ENCODE measurements at regions not wholly inside any gene's neighbourhood (a gene's known extent, or its start where the extent isn't known, plus 50 kb on each side); places are given as distances from the start of the nearest gene placed in this dataset.

DNA sequence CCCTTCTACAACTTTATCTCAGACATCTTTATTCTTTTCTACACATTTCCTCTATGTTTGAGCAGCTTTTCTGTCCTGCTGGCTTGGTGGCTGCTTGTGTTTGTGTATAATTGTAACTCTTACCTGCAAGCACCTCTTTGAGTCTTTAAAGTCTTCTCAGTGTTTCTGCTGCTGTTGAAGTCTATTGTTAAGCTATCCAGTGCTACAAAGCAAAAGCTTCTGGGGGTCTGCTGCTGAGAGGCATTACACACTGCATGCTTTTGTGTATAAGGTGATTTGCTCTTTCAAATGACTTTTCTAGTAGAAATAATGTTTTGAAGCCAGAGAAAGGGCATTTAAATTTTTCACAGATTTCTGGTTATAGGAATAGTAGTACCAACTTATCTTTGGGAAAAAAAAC lies 241.8 kb downstream of the DTHD1 start:
- H3K4me1 Mint-ChIP-seq (ENCODE audit: low read depth), result no peaks in the 10 kb centered on the region
- no peak for DNase-seq
- H3K27me3 Mint-ChIP-seq, result no peaks in the 10 kb centered on the region
- no peak overlapping the region for H3K4me3 Mint-ChIP-seq
- H3K9me3 Mint-ChIP-seq, result peaks cover 8% of the 10 kb centered on the region
- no peak overlapping the region for H3K27ac Mint-ChIP-seq
- H3K36me3 Mint-ChIP-seq (ENCODE audit: low read depth), result no peaks in the 10 kb centered on the region

DNA sequence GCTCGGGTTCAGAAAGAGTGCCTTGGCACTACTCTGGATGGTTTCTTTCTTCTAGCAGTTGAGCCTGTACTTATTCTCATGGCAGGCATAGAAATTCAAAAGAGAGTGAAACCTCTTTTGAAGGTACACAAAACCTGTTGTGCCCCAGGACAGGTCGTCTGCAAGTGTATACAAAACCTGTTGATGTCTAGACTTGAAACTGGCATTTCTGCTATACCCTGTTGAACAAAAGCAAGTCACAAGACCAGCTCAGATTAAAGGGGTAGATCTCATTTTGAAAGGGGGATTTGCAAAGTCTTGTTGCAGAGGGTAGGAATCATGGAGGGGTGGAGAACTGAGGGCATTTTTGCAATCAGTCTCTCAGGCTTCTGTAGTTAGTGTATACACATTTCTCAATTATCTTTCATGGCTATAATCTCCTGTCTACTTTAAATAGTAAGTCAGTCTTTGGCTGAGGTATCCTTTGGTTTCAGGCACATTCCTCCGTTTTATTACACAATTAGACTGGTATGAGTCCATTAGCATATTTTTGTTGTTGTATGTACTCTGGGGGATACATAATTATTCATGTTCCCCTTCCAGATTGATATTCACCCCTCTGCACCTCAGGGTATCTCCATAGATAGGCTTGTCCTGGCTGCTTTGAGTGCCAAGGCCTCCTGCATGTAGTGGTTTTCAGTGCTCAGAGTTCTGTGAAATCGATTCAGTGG lies 251.4 kb downstream of the DTHD1 start:
- DNase-seq, result no peak
- Mint-ChIP-seq H3K27ac (no peak overlapping the region), H3K36me3 (ENCODE audit: low read depth) (no peaks in the 10 kb centered on the region), H3K4me1 (ENCODE audit: low read depth) (no peaks in the 10 kb centered on the region), H3K27me3 (no peaks in the 10 kb centered on the region), H3K4me3 (no peak overlapping the region), H3K9me3 (peaks cover 6% of the 10 kb centered on the region)

DNA sequence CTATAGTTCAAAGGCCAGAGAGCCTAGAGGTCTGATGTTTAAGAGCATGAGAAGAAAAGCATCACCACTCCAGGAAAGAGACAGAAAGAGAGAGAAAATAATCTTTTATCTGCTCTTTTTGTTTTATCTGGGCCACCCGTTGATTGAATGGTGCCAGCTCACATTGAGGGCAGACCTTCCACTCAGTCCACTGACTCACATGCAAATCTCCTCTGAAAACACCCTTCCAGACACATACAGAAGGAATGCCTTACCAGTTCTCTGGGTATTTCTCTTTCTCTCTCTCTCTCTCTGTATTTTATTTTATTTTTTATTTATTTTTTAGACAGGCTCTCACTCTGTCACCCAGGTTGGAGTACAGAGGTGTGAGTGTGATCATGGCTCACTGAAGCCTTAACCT lies 252.5 kb downstream of the DTHD1 start:
- Mint-ChIP-seq H3K4me1 (ENCODE audit: low read depth) (no peaks in the 10 kb centered on the region), H3K27me3 (no peaks in the 10 kb centered on the region), H3K27ac (no peak overlapping the region), H3K4me3 (no peak overlapping the region), H3K9me3 (no peaks in the 10 kb centered on the region), H3K36me3 (ENCODE audit: low read depth) (no peaks in the 10 kb centered on the region)
- DNase-seq, result no peak

DNA sequence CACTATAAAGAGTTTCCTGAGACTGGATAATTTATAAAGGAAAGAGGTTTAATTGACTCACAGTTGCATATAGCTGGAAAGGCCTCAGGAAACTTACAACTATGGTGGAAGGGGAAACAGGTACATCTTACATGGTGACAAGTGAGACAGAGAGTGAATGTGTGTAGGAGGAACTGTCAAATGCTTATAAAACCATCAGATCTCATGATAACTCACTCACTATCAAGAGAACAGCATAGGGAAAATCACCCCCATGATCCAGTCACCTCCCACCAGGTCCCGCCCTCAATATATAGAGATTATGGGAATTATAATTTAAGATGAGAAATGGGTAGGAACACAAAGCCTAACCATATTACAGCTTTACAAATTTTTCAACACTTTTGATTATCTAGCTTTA lies 266.0 kb downstream of the DTHD1 start:
- H3K4me1 Mint-ChIP-seq (ENCODE audit: low read depth), result peaks cover 9% of the 10 kb centered on the region
- no peaks in the 10 kb centered on the region for H3K36me3 Mint-ChIP-seq (ENCODE audit: low read depth)
- H3K9me3 Mint-ChIP-seq, result no peaks in the 10 kb centered on the region
- no peak for DNase-seq
- no peak overlapping the region for H3K27ac Mint-ChIP-seq
- no peak overlapping the region for H3K4me3 Mint-ChIP-seq
- H3K27me3 Mint-ChIP-seq, result peaks cover 2% of the 10 kb centered on the region

DNA sequence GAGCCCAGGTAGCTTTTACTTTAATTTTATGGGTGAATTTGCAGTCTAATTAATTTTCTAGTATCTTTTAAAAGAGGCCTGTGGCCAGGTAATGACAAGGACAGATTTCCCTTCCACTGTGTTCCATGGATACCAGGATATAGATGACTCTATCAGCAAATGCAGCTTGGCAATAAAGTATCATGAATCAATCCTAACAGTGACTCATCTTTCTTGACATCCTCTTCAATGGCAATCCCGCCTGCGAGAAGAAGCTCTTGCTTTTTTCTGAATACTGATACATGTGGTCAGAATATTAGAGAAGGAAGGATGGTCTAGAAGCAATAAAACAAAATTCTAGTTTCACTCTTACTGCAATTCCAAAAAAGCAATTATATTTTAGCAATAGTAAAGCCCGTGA lies 267.8 kb downstream of the DTHD1 start:
- peaks cover 2% of the 10 kb centered on the region for H3K27me3 Mint-ChIP-seq
- H3K27ac Mint-ChIP-seq, result no peak overlapping the region
- H3K4me1 Mint-ChIP-seq (ENCODE audit: low read depth), result peaks cover 9% of the 10 kb centered on the region
- H3K4me3 Mint-ChIP-seq, result no peak overlapping the region
- DNase-seq, result no peak
- no peaks in the 10 kb centered on the region for H3K9me3 Mint-ChIP-seq
- H3K36me3 Mint-ChIP-seq (ENCODE audit: low read depth), result no peaks in the 10 kb centered on the region

DNA sequence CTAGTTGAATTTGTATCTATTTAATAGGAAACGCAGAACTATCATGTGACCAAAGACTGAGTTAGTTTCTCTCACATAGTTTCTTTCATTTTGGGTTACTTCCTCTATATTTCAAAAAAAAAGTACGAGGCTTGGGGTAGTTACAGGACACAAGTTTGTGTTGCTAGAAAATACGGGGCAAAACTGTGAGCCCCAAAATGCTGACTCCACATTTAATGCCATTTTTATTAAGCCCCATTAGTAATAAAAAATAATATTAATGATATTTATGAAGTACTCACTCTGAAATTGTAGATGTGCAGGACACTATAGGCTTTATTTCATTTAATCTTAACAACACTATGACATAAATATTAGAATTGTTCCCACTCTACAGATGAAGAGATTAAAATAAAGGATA lies 268.6 kb downstream of the DTHD1 start:
- no peak for DNase-seq
- Mint-ChIP-seq H3K9me3 (no peaks in the 10 kb centered on the region), H3K36me3 (ENCODE audit: low read depth) (no peaks in the 10 kb centered on the region), H3K27ac (no peak overlapping the region), H3K27me3 (peaks cover 2% of the 10 kb centered on the region), H3K4me3 (no peak overlapping the region), H3K4me1 (ENCODE audit: low read depth) (peaks cover 9% of the 10 kb centered on the region)

DNA sequence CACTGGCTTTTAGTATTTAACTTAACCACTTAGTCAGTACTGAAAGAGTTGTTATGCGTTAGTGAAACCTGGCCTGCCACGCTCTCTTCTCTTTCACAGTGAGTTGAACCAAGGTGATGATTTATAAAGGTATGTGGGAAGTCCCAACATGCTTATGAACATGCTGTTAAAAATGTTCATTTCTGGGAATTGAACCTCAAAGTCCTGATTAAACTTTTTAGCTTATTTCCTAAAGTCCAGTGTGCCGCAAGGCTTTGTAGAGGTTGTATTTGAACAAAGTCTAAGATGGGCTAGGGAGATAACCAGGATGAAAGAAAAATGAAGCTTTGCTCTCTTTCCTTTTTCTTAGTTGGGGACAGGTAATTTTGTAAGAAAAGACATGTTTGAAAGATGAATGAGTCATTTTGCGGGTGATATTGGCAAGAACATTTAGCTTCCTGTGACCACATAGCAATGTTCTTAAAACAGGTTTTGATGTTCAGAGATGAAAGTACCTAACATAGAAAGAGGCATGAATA lies 270.3 kb downstream of the DTHD1 start:
- no peak for DNase-seq
- Mint-ChIP-seq H3K4me1 (ENCODE audit: low read depth) (peaks cover 9% of the 10 kb centered on the region), H3K36me3 (ENCODE audit: low read depth) (no peaks in the 10 kb centered on the region), H3K9me3 (no peaks in the 10 kb centered on the region), H3K4me3 (no peak overlapping the region), H3K27me3 (peaks cover 2% of the 10 kb centered on the region), H3K27ac (peak overlapping the region; percentile 77)

DNA sequence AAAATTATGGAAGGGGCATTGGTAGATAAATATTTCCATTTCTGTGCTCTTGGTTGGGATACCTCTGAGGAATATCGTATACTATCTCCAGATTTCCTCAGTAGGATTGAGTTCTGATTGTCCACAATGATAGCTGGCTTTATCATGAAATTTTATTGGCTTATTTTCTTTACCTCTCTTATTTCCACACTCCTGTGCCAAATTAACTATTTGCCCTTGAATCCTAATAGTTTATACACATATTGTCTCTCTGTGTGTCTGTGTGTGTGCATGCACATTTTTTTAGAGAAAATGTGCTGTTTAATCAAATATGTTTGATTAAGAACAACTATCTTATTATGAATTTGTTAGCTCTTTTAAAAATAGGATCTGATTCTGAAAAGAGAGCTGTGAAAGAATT lies 271.6 kb downstream of the DTHD1 start:
- no peak for DNase-seq
- Mint-ChIP-seq H3K4me3 (no peak overlapping the region), H3K9me3 (no peaks in the 10 kb centered on the region), H3K4me1 (ENCODE audit: low read depth) (peaks cover 9% of the 10 kb centered on the region), H3K36me3 (ENCODE audit: low read depth) (no peaks in the 10 kb centered on the region), H3K27me3 (peaks cover 4% of the 10 kb centered on the region), H3K27ac (no peak overlapping the region)

DNA sequence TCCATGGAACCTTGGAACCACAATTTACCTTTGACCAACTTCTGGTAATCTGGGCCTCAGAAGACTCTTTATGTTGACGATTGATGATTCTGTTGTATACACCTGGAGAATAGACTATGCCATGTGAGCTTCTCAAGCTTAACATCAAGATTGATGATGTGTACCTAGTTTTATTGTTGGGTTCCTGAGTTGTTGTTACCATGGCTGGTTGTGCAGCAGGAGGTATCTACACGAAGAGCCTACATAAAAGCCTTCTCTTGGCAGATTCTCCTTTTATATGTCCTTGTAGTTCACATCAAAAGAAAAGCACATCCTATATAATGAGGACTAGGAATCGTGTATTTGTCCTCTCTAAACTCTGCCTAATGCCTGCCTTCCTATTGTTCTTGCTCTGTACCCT lies 272.0 kb downstream of the DTHD1 start:
- H3K9me3 Mint-ChIP-seq, result no peaks in the 10 kb centered on the region
- H3K4me1 Mint-ChIP-seq (ENCODE audit: low read depth), result peaks cover 9% of the 10 kb centered on the region
- no peaks in the 10 kb centered on the region for H3K36me3 Mint-ChIP-seq (ENCODE audit: low read depth)
- H3K27me3 Mint-ChIP-seq, result peaks cover 4% of the 10 kb centered on the region
- no peak for DNase-seq
- H3K27ac Mint-ChIP-seq, result no peak overlapping the region
- H3K4me3 Mint-ChIP-seq, result no peak overlapping the region

DNA sequence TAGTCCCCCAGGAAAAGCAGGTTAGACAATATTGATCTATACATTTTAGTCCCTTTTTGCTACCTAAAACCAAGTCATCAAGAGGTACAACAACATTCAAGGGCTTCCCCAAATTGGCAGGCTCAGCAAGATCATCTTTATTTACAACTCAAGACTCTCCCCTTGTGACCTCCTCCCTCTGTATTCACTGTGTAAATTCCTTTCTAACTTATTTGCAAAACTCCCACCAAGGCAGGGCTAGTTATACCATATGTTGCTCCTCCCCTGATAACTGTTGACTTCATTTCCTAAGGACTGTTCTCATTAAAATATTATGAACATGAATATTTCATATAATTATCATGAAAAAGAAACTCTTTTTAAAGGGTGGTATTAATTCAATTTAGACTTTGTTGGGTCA lies 275.6 kb downstream of the DTHD1 start:
- Mint-ChIP-seq H3K9me3 (no peaks in the 10 kb centered on the region), H3K4me1 (ENCODE audit: low read depth) (peaks cover 2% of the 10 kb centered on the region), H3K36me3 (ENCODE audit: low read depth) (no peaks in the 10 kb centered on the region), H3K27me3 (peaks cover 4% of the 10 kb centered on the region), H3K27ac (no peak overlapping the region), H3K4me3 (no peak overlapping the region)
- no peak for DNase-seq

DNA sequence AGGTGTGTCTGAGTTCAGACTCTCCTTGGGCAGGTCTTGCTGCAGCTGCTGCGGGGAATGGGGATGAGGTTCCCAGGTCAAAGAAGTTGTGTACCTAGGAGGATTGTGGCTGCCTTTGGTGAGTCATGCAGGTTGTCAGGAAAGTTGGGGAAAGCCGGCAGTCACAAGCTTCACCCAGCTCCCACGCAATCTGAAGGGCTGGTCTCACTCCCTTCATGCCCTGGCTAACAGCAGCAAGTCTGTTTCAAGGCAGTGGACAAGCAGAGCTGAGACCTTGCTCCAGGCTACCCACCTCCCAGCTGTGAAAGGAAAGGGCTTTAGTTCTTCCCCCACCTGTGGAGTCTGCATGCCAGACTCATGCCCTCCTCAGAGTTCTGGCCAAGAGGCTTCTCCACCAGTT lies 287.2 kb downstream of the DTHD1 start:
- no peak for DNase-seq
- Mint-ChIP-seq H3K4me3 (no peak overlapping the region), H3K36me3 (ENCODE audit: low read depth) (no peaks in the 10 kb centered on the region), H3K27me3 (peaks cover 14% of the 10 kb centered on the region), H3K27ac (no peak overlapping the region), H3K4me1 (ENCODE audit: low read depth) (no peaks in the 10 kb centered on the region), H3K9me3 (no peaks in the 10 kb centered on the region)

DNA sequence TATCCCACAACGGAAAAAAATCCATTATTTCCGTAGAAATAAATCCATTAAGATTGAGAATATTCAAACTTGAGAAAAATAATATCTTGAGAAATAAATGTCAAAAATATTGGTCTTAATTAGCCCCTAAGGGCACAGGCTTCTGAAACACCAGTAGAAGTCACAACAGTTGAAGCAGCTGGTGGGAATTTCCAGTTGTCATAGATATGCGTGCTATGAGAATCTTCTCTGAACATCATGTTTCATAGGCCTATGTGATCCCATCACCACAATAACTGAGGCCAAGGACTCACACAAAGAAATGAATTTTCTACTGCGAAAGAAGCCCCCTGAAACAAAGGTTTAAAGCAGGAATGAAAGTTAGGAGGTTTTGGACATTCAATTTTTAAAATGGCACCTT lies 292.0 kb downstream of the DTHD1 start:
- H3K9me3 Mint-ChIP-seq, result peaks cover 9% of the 10 kb centered on the region
- H3K4me1 Mint-ChIP-seq (ENCODE audit: low read depth), result no peaks in the 10 kb centered on the region
- peaks cover 10% of the 10 kb centered on the region for H3K27me3 Mint-ChIP-seq
- H3K36me3 Mint-ChIP-seq (ENCODE audit: low read depth), result no peaks in the 10 kb centered on the region
- DNase-seq, result no peak
- no peak overlapping the region for H3K4me3 Mint-ChIP-seq
- H3K27ac Mint-ChIP-seq, result no peak overlapping the region

DNA sequence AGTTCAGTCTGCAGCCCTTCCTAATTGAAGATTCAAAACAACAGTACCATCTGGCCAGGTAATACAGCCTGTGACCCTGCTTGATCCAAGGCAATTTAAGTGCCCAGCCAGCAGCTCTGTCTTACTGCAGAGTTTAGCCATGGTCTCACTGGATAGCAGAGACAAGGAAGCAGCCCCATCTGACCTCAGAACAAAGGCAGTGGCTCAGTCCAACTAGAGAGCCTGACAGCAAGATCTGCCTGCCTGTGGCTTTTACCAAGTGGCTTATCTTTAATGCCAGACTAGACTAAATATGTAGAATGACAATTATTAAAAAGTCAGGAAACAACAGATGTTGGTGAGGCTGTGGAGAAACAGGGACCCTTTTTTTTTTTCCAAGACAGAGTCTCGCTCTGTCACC lies 293.4 kb downstream of the DTHD1 start:
- Mint-ChIP-seq H3K4me1 (ENCODE audit: low read depth) (no peaks in the 10 kb centered on the region), H3K27ac (no peak overlapping the region), H3K27me3 (peaks cover under 1% of the 10 kb centered on the region), H3K4me3 (no peak overlapping the region), H3K9me3 (peaks cover 9% of the 10 kb centered on the region), H3K36me3 (ENCODE audit: low read depth) (no peaks in the 10 kb centered on the region)
- no peak for DNase-seq

DNA sequence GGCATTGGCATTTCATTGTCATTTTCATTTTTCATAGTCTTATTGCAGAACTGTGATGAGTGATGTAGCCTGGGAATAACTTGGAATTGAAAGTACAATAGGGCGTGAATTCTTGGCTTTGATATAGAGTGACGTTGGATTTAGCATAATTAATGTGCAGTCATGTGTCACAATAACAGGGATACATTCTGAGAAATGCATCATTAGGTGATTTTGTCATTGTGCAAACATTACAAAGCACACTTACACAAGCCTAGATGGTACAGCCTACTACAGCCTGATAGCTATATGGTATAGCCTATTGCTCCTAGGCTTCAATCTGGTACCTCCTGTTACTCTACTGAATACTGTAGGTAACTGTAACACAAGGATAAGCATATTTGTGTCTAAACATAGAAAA lies 300.8 kb downstream of the DTHD1 start:
- Mint-ChIP-seq H3K36me3 (ENCODE audit: low read depth) (no peaks in the 10 kb centered on the region), H3K4me3 (no peak overlapping the region), H3K27ac (no peak overlapping the region)

DNA sequence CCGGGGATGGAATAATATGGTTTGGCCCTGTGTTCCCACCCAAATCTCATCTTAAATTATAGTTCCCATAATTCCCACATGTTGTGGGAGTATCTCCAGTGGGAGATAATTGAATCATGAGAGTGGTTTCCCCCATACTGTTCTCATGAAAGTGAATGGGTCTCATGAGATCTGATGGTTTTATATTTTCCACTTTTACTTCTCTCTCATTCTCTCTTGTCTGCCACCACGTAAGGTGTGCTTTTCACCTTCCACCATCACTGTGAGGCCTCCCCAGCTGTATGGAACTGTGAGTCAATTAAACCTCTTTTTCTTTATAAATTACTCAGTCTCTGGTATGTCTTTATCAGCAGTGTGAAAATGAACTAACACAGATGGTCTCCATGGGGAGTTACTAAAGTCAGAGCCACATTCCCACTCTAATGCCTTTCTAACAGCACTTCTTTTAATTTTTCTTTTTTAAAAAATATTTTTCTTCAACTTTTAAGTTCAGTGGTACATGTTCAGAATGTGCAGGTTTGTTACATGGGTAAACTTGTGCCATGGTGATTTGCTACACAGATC lies 306.6 kb downstream of the DTHD1 start:
- Mint-ChIP-seq H3K27ac (no peak overlapping the region), H3K27me3 (no peaks in the 10 kb centered on the region), H3K9me3 (peaks cover 12% of the 10 kb centered on the region), H3K36me3 (ENCODE audit: low read depth) (no peaks in the 10 kb centered on the region), H3K4me3 (no peak overlapping the region), H3K4me1 (ENCODE audit: low read depth) (no peaks in the 10 kb centered on the region)
- DNase-seq, result no peak

More for the DNA sequence above, 300.8 kb downstream of the DTHD1 start:
- no peak for DNase-seq
- Mint-ChIP-seq H3K27me3 (no peaks in the 10 kb centered on the region), H3K4me1 (ENCODE audit: low read depth) (no peaks in the 10 kb centered on the region), H3K9me3 (no peaks in the 10 kb centered on the region)

Measured in activated T-cell treated with anti-CD3 and anti-CD28 coated beads, Interleukin-2, amount 50 U/mL, for 24 hours (primary cell).